Testis (tissue), 2 donors: ENCODE measurements at regions not wholly inside any gene's neighbourhood (a gene's known extent, or its start where the extent isn't known, plus 50 kb on each side); places are given as distances from the start of the nearest gene placed in this dataset.

ENCODE experiments used
- CTCF ChIP-seq, 3 experiments: fragments of 450-650 bp in 2 of 3; fragments of 200-600 bp in 1 of 3; sonication (generic) in 1 of 3; IDR thresholded peaks; one replicate each; pipeline ENCODE4 v1.5.1; 2016 to 2019; ENCODE audit warnings: antibody characterized with exemption in 3 of 3, mild to moderate bottlenecking in 2 of 3, moderate library complexity in 1 of 3
- POLR2A ChIP-seq: fragments of 450-650 bp; IDR thresholded peaks from one replicate; pipeline ENCODE4 v1.6.1; 2017; ENCODE audit warnings: antibody characterized with exemption, mild to moderate bottlenecking, moderate library complexity

- no peak for TF ChIP-seq CTCF (IDR thresholded peaks at IDR 0.05)
- TF ChIP-seq POLR2A = no peak
Observed at GRCh38 chr4:17072483-17072882, 174.0 kb upstream of the LDB2 start.
